ENCODE measurements at regions not wholly inside any gene's neighbourhood (a gene's known extent, or its start where the extent isn't known, plus 50 kb on each side); places are given as distances from the start of the nearest gene placed in this dataset.

- peaks cover 0 to 20% (median 0%) of the 10 kb centered on the region in 4 donors for H3K9me3 ChIP-seq
- H3K4me3 ChIP-seq: no peak overlapping the region
- no peak overlapping the region for H3K27ac ChIP-seq
- H3K27me3 ChIP-seq: no peaks in the 10 kb centered on the region
- no peaks in the 10 kb centered on the region for H3K4me1 ChIP-seq
- 70 to 85% methylated on average over 2 of the region's 2 CpGs for WGBS, 2 donors
- no peak for DNase-seq (ENCODE audit: low spot score in 2 of 2)
- no peaks in the 10 kb centered on the region for H3K36me3 ChIP-seq
- TF ChIP-seq CTCF (IDR thresholded peaks at IDR 0.05) (no peak), POLR2A (IDR thresholded peaks at IDR 0.05) (no peak), EP300 (IDR thresholded peaks at IDR 0.05) (no peak)
Observed at GRCh38 chr18:70982292-70982691, 693.4 kb downstream of the SOCS6 start.

- no peak for DNase-seq (ENCODE audit: low spot score in 2 of 2)
- no peaks in the 10 kb centered on the region for H3K4me1 ChIP-seq
- H3K9me3 ChIP-seq: peaks cover 0 to 14% (median 0%) of the 10 kb centered on the region in 4 donors
- 79 to 83% methylated on average over 6 of the region's 6 CpGs for WGBS, 2 donors
- no peak for TF ChIP-seq POLR2A (IDR thresholded peaks at IDR 0.05)
- TF ChIP-seq EP300 (IDR thresholded peaks at IDR 0.05): no peak
- TF ChIP-seq CTCF (IDR thresholded peaks at IDR 0.05): no peak
- no peak overlapping the region for H3K4me3 ChIP-seq
- H3K27me3 ChIP-seq: no peaks in the 10 kb centered on the region
- no peak overlapping the region for H3K27ac ChIP-seq
- H3K36me3 ChIP-seq: no peaks in the 10 kb centered on the region
Observed at GRCh38 chr18:70981400-70982140, 692.7 kb downstream of the SOCS6 start.

- Histone ChIP-seq H3K4me1 (no peaks in the 10 kb centered on the region), H3K27ac (no peak overlapping the region), H3K27me3 (no peaks in the 10 kb centered on the region), H3K9me3 (no peaks in the 10 kb centered on the region), H3K4me3 (no peak overlapping the region), H3K36me3 (no peaks in the 10 kb centered on the region)
- 38 to 60% methylated on average over 5 of the region's 5 CpGs for WGBS, 2 donors
- DNase-seq (ENCODE audit: low spot score in 2 of 2): no peak
- TF ChIP-seq EP300 (IDR thresholded peaks at IDR 0.05): no peak
- no peak for TF ChIP-seq POLR2A (IDR thresholded peaks at IDR 0.05)
- TF ChIP-seq CTCF (IDR thresholded peaks at IDR 0.05): no peak
Observed at GRCh38 chr18:70973626-70974025, 684.8 kb downstream of the SOCS6 start.

- WGBS, 2 donors: 37 to 49% methylated on average over 3 of the region's 3 CpGs
- no peak overlapping the region for H3K27ac ChIP-seq
- no peaks in the 10 kb centered on the region for H3K9me3 ChIP-seq
- H3K4me3 ChIP-seq: no peak overlapping the region
- H3K27me3 ChIP-seq: no peaks in the 10 kb centered on the region
- TF ChIP-seq CTCF (IDR thresholded peaks at IDR 0.05): no peak
- TF ChIP-seq POLR2A (IDR thresholded peaks at IDR 0.05): no peak
- TF ChIP-seq EP300 (IDR thresholded peaks at IDR 0.05): no peak
- DNase-seq (ENCODE audit: low spot score in 2 of 2): no peak
- no peaks in the 10 kb centered on the region for H3K4me1 ChIP-seq
- no peaks in the 10 kb centered on the region for H3K36me3 ChIP-seq
Observed at GRCh38 chr18:70966419-70966818, 677.6 kb downstream of the SOCS6 start.

GRCh38 chr18:70961939-70962338 is 673.1 kb downstream of the SOCS6 start:
- no peak overlapping the region for H3K27ac ChIP-seq
- no peaks in the 10 kb centered on the region for H3K9me3 ChIP-seq
- no peak for TF ChIP-seq CTCF (IDR thresholded peaks at IDR 0.05)
- TF ChIP-seq EP300 (IDR thresholded peaks at IDR 0.05): no peak
- TF ChIP-seq POLR2A (IDR thresholded peaks at IDR 0.05): no peak
- H3K4me3 ChIP-seq: no peak overlapping the region
- no peaks in the 10 kb centered on the region for H3K27me3 ChIP-seq
- WGBS, 2 donors: 70 to 71% methylated on average over 3 of the region's 3 CpGs
- H3K4me1 ChIP-seq: no peaks in the 10 kb centered on the region
- no peaks in the 10 kb centered on the region for H3K36me3 ChIP-seq
- no peak for DNase-seq (ENCODE audit: low spot score in 2 of 2)

All from tibial nerve (tissue), 4 donors.